Stimulated activated CD4-positive, alpha-beta T cell treated with anti-CD3 and anti-CD28 coated beads, Interleukin-4, amount 100 ng/mL, for 4 hours (primary cell): ENCODE measurements at regions not wholly inside any gene's neighbourhood (a gene's known extent, or its start where the extent isn't known, plus 50 kb on each side); places are given as distances from the start of the nearest gene placed in this dataset.
"Not testable (repeated sequence)": the region's sequence is repeated elsewhere in the genome, so short reads cannot be mapped to it uniquely, and the experiment has no call there.

Experiments
- DNase-seq, 2 experiments: peaks; one replicate each; pipeline ENCODE4 v3.0.0-alpha.2; 2020

DNA sequence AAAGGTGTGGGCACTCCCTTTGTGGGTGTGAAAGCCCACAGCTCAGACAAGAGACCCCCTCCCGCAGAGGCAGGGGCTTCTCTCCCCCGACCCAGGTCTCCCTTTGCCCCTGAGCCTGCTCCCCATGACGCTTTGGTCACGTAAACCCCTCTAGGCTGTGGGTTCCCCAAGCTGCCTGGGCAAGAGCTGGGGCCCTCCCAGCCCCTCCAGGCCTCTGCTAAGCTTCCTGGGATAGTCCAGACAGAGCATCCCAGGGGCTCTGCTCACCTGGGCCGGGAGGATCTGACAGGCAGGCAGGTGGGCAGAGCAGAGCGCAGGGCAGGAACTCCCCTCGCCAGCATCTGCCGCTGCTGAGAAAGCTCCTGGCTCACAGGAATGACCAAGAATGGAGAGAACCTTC, 177.3 kb downstream of the BANP start:
- DNase-seq, result no peak

DNA sequence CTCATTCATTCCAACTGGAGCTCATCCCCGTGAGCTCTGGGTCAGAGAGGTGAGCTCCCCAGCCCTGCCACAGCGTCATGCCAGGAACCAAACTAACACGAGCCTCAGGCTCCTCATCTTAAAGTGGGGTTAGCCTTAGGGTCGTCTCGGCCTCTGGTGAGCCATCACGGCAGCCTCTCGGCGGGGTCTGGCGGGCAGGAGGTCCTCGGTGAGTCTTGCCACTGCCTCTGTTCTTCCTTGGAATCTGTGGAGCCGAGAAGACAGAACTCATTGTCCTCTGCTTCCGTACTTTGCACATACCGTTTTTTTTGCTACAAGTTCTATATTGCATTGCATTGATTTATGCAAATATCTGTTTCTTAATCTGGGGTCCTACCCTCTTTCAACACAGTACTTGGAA, 177.9 kb downstream of the BANP start:
- DNase-seq, result not testable (repeated sequence)

DNA sequence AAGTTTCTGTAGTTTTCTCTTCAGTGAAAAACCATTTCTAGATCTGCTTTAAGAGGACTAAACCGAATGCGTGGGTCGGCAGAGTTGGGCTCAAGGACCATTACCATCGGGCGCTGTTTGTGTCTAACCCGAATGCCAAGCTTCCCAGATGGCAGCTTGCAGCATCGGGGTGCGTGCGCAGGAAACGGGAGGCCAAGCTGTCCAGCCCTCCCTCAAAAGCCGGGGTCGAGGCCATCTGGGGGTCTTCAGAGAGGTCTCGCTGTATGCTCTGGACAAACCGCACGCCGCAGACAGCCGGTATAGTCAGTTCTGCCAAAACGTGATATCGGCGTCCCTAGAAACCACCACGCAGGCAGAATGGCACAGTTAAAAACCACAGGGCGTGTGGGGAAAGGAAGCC, 178.8 kb downstream of the BANP start:
- no peak for DNase-seq

DNA sequence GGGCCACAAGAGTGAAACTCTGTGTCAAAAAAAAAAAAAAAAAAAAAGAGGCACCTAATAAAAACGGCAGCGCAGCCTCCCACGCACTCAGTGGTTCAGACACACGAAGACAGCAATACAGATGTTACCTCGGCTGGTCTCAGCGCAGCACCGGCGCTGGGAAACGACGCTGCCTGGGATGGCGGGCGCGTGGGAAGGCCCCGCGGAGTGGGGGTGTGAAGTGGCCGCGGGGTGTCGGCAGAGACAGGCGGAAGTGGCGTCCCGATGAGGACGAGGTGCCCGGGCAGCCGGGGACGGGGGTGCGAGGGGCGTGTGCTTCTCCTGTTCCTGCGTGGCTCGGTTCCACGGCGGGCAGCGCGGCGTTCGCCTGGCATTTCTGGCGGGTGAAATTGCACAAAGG, 179.4 kb downstream of the BANP start:
- DNase-seq, result no peak

DNA sequence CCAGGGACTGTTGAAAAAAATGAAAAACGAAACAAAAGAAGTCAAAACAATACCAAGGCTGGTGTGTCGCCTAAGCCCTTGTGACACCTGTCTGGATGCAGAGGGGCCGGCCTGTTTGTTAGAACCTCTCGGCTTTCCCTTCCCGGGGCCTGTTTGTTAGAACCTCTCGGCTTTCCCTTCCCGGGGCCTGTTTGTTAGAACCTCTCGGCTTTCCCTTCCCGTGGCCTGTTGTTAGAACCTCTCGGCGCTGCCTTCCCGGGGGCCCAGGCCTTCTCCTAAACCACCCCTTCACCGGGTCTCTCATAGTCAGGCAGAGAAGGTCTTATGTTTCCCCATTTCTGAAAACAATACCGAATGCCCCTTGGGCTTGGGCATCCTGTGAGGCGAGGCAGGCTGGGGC, 180.0 kb downstream of the BANP start:
- DNase-seq, result no peak

DNA sequence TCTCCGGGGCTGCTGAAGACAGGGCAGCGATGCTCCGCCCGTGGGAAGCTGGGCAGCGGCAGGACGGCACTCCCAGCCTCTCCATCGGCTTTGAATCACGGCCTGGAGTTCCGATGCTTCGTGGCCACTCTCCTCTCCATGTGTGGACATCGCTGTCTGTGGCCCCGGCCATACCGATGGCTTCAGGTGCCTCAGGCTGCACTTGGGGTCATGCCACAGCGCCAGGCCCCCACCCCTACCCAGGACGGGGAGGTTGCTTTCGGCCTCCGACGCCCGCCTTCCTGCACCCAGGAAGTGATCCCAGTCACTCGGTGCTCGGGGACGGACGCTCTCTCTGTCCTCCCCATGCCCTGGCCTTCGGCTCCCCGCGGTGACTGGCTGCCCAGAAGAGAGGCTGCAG, 180.7 kb downstream of the BANP start:
- no peak for DNase-seq

DNA sequence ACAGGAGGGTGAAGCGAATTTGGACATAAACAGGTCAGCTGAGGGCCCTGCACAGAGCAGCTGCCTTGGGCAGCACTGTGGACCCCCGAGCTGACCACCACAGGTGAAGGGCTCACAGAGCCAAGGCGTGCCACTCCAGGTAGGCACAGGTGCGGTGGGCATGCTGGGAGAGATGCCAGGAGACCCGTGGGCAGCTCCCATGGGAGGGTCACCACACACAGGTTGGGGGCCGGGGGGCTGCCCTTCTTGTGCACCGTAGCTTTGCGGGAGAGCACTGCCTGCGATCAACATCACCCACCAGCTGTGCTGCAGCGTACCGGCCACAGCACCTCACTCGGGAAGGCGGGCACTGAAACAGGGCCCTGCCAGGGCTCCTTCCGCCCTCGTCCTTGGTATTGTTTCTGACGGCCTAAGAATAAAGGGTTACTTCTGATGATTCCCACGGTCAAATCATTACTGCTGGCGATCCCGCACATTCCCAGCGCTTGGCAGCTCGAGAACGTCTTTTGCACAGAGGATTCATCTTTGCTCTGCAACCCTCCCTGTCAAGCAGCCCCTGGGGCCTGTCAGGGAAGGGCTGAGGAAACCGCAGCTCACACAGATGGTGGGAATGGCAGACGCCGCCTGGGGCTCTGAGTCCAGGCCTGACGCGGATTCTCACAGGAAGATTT, 181.7 kb downstream of the BANP start:
- no peak for DNase-seq

DNA sequence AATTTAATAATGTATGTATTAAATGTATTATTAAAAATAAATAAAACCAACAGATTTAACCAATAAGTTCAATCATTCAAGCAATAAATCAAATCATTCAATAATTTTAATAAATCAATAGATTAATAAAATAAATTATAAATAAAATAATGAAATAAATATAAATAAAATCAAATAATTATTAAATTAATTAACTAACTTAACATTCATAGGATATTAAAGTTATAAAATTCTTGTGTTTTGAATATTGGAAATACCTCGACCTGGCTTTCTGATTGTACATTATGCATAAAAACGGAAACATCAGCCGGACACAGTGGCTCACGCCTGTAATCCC, 182.2 kb downstream of the BANP start:
- DNase-seq, result no peak

DNA sequence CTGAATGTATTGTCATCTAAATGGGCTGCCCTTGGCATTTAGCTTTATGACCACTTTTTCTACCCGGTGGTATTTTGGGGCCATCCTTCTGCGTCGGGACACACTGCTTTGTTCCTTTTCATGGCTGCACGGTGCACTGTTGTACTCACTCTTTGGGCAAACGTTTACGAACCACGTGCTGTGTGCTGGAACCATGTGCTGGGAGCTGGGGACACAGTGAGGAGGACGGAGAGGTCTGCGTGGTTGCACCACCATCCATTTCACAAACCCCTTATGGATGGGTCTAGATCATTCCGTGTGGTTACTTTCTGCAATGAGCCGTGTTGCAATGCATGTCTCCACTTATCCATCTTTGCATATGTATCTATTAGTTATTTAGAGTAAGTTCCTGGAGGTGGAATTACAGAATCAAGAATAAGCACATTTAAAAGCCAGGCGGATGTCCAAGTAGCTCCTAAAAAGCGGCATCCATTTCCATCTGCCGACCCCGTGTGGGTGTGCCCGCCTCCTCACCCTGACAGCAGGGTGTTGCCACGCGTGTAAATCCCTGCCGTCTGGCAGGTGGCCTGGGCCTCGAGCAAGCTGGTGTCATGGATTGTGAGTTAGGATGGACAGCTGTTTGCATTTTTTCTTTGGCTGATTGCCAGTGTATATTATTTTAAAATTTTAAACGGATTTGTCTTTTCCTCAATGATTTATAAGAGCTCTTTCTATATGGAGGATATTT, 183.1 kb downstream of the BANP start:
- DNase-seq, result not testable (repeated sequence)

DNA sequence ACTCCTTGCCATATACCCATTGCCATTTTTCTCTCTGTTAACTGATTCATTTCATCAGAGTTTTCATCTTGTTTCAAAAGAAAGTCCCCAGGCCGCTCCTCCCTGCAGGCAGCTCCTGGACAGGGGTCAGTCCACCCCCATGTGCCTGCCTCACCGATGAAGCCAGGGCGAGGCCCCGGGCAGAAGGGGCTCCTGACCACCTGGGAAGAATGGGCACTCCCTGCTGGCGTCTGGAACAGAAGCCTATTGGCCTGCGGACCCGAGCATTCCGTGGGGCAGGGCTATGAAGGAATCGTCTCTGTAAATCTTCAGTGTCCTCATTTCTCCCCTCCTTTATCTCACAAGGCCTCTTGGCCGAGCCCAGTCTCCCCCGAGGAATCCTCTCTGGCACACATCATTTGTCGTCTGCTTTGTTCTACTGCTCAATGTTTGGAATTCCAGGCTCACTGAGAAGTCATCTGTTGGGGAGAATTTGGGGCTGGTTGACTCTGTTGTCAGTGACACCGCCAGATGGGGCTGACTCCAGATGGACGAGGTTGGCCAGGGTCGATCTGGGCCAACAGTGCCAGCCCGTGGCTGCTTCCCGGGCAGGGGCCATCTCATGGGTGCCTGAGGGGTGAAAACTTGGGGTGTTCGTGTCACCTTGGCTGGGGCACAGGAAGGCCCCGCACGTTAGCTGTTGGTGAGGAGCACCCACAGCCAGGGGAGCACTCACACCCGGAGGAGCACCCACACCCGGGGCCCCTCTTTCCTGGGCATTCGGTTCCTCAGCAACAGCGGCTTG, 183.9 kb downstream of the BANP start:
- DNase-seq, result not testable (repeated sequence)

DNA sequence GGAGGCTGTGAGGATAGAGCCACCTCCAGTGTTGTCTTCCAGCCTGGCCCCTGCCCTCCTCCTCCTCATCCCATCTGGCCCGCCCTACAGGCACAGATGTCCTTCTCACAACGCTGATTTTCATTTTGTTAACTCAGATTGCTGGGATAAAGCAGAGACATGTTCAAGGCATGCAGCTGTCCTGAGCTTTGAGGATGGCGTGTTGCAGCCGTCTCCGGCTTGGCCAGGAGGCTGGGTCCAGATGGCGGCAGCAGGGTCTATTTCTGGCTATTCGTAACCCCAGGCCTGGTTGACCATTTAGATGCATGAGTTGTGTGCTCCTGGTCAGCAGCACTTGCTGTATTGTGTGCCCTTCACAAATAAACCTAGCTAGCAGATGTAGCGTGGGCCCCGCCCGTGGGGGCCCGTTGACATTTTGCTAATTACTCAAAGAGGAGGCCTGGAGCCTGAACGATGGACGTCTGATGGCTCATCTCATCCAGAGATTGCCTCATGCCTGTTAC, 185.0 kb downstream of the BANP start:
- DNase-seq, result not testable (repeated sequence)

DNA sequence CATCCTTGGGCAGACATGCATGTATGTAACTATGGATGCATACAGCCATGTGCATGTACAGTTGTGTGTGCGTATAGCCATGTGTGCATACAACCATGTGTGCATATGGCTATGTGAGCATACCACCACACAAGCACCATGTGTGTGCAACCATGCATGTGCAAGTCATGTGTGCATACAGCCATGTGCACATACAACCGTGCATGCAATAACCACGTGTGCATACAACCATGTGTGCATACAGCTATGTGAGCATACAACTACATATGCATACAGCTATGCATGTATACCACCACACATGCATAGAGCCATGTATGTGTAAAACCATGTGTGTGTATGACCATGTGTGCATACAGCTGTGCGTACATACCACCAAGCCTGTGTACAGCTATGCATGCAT, 185.7 kb downstream of the BANP start:
- DNase-seq, result not testable (repeated sequence)

DNA sequence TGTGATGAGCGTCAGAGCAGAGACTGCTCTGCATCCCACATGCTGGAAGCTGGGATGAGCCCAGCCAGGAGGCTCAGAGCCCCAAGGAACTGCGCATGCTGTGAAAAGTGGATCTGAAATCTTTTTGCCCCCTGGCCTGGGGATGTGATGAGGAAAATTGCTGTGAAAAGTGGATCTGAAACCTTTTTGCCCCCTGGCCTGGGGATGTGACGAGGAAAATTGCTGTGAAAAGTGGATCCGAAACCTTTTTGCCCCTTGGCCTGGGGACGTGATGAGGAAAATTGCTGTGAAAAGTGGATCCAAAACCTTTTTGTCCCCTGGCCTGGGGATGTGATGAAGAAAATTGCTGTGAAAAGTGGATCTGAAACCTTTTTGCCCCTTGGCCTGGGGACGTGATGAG, 187.9 kb downstream of the BANP start:
- DNase-seq, result not testable (repeated sequence)

DNA sequence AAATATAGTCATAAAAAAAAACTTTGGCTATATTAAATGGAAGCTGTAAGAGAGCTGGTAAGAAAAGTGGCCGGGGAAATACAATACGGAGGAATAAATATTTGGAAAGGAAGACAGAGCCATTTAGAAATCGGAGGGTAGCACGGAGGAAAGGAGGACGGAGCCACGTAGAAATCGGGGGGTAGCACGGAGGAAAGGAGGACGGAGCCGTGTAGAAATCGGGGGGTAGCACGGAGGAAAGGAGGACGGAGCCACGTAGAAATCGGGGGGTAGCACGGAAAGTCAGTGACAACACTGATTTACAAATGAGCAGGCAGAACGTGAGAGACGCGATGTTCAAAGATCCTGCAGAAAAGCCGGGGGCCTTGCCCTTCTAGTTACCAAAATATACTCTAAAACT, 189.0 kb downstream of the BANP start:
- DNase-seq, result not testable (repeated sequence)

DNA sequence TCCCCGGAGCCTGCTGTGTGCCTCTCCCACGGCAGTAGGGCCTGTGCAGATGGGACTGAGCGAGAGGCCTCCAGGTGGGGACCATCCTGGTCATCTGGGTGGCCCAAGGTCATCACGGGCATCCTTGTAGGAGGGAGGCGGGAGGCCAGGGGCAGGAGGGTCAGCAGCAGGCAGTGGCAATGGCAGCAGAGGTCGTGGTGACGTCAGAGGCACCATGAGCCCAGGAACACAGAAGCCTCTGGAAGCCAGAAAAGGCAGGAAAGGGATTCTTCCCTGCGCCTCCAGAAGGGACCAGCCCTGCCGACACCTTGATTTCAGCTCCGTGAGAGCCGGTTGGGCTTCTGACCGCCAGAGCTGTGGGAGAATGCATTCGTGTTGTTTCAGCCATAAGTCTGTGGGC, 190.3 kb downstream of the BANP start:
- DNase-seq, result no peak

DNA sequence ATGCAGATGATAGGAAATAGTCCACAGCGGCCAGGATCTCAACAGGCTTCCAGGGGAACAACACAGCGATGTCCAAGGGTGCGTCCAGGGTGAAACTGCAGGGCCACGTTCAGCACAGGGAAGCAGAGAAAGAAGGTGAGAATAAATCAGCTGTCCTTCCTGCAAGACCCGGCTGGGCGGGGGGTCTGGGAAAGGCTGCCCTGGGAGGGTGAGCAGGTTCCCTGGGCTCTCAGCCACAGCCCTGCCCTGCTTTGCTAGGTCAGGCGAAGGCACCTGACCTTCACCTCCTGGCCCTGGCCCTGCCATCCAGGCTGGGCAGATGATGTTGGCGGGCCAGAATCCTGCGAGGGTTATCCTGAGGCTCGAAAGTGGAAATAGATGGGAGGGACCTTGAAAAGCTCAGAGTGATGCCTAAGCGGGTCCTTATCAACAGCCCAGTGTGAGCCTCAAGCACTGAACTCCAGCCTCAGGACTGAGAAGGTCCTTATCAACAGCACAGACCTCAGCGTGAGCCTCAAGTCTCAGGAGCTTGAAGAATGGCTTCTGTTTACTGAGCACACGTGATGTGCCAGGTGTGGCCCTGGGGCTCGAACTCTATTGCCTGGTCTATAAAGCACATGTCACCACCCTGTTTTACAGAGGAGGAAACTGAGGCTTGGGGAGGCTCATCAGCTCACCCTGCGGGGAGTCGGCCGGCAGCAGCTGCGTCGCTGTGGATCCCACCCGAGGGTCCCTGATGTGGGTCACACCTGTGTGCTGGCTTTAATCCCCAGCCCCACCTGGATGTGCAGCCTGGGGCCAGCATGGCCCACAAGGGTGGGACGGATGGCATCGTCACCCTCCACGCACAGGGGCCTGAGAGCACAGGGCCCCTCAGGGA, 191.1 kb downstream of the BANP start:
- DNase-seq, result not testable (repeated sequence)

DNA sequence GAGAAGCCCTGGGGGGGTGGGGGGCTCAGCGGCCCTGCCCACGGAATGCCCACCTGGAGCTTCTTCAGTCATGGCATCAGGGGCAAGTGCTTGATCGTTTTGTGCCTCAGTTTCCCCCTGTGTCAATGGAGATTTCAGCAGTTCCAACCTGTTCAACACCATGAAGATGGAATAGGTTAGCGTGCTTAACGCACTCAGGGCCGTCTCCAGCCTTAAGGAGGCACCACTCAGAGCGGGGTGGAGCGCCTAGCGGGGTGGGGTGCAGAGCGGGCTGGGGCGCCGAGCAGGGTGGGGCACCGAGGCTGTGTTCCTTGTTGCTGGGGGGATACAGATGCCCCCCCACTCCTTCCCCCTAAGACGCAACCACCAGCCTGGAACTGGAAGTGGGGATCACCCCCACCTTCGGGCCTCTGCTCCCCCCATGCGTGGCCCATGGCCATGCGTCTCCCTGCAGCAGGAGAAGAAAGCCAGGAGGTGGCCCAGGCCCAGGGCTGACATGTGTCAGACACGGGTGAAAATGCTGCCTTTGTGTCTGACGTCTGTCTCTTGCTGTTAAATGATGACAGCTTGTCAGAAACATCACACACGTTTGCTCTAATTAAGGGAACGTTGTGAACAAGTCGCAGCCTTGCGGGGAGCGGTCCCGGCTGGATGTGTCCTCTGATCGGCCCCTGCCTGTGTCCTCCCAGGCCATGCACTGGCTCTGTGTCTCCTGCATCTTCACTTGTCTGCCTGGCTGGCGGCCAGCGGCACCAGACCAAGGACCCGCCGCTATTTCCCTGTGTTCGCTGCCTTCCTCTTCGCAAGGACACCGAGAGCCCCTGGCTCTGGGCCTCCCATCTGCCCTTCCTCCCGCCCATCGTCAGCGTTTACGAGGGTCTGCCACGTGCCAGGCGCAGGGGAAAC, 192.1 kb downstream of the BANP start:
- DNase-seq, result not testable (repeated sequence)

DNA sequence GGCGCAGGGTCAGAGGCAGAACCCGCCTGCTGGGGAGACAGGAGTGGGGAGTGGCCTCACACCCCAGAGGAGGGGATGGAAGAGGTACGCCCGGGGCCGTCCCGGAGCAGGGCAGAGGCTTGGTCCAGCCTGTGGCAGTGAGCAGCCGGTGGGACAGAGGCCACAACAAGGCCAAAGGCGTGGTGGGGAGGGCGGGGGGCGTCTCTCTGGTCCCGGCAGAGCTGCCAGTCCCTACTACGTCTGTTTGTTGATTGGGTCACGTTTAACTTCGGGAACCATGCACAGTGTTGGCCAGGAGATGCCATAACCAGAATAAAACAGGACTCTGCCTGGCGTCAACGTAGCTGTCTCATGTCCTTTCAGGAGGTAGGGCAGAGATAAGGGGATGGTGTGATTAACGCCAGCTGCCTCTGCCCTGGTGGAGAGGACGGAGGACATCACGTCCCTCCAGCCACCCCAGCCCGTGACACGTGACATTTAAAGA, 192.8 kb downstream of the BANP start:
- no peak for DNase-seq

DNA sequence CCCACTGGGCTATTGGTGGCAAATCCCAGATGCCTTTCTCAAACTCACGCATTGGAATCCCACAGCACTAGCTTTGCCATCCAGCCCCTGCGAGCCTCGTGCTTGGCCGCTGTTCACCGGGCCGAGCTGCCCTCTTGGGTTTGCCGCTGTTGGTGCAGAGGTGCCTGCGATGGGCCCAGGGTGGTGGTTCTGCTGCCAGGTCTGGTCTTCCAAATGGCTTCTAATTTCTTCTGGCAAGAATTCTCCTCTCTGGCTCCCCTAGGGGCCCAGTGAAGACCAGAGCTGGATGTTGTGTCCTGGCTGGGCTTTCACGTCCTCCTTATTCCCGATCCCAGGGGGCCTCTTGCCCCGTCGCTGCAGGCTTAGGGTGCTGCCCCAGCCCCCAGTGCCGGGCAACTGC, 194.1 kb downstream of the BANP start:
- DNase-seq, result not testable (repeated sequence)

DNA sequence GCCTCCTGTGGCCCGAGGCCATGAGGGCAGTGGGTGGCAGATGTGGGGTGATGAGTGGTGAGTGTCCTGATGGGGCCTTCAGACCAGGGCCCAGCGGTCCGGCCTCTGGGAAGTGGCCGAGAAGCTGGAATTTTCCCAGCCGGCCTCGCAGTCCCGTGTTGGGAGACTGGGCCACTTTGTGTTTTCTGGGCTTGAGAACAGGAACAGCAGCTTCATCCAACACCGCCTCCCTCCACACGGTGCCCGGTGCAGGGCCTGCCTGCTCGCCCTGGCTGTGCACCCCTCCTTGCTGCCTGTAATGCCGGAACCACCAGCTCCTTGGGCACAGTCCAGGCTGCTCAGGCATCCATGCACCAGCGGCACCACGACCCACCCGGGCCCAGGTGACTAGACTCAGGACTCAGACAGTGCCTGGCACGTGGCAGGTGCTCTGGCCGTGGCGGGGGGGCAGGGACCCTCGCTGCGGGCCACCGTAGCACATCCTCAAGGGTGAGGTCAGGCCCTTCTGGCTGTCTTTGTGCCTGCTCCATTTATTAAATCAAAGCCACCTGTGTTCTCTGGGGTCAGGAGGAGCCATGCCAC, 194.7 kb downstream of the BANP start:
- not testable (repeated sequence) for DNase-seq

DNA sequence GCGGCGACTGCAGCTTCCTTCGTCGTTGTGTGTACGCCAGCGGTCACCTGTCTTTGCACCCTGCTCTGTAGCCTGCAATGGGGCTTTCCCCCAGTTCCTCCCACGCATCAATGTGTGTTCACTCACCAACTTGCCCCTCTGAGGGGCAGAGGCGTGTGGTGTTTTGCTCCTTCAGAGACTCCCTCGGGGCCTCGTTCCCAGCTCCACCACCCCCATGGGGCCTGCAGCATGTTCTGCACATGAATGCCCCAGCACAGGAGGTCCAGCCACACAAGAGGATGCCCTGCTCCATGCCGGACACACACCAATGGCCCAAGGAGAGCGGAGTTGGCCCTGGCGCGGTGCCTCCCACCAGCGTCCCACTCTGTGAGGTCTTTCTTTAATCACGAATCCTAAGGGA, 196.8 kb downstream of the BANP start:
- DNase-seq, result not testable (repeated sequence)
